Omental fat pad (tissue), 3 donors: ENCODE measurements at regions not wholly inside any gene's neighbourhood (a gene's known extent, or its start where the extent isn't known, plus 50 kb on each side); places are given as distances from the start of the nearest gene placed in this dataset.

Experiments used
- ATAC-seq: fragments of 150-250 bp; one replicate; pipeline ENCODE4 v1.9.1; 2016; ENCODE audit warnings: mild to moderate bottlenecking, moderate library complexity; ENCODE audit not compliant: low FRiP score
- DNase-seq: peaks from one replicate; pipeline ENCODE4 v3.0.0-alpha.2; 2019; ENCODE audit warnings: low spot score
- CTCF ChIP-seq, 3 donors: fragments of 450-650 bp; IDR thresholded peaks; one replicate each; pipeline ENCODE4 v1.5.1; 2016 to 2017; ENCODE audit warnings: antibody characterized with exemption in 3 of 3, mild to moderate bottlenecking in 3 of 3, moderate library complexity in 2 of 3

GRCh38 chr4:162954976-162955375 is 211.7 kb downstream of the NAF1 start:
- ATAC-seq, result no peak
- no peak for DNase-seq
- no peak for TF ChIP-seq CTCF (IDR thresholded peaks at IDR 0.05)

- DNase-seq (no peak), ATAC-seq (no peak)
- no peak for TF ChIP-seq CTCF (IDR thresholded peaks at IDR 0.05)
Measured at GRCh38 chr4:162952232-162952631, 214.5 kb downstream of the NAF1 start.

GRCh38 chr4:162945713-162946112 is 221.0 kb downstream of the NAF1 start:
- ATAC-seq, result no peak
- no peak for DNase-seq
- no peak for TF ChIP-seq CTCF (IDR thresholded peaks at IDR 0.05)

GRCh38 chr4:162943263-162943662 is 223.4 kb downstream of the NAF1 start:
- no peak for ATAC-seq
- DNase-seq, result no peak
- TF ChIP-seq CTCF (IDR thresholded peaks at IDR 0.05), result no peak

- no peak for DNase-seq
- ATAC-seq, result no peak
- TF ChIP-seq CTCF (IDR thresholded peaks at IDR 0.05), result no peak
Measured at GRCh38 chr4:162938738-162939485, 227.8 kb downstream of the NAF1 start.

GRCh38 chr4:162935214-162935613 is 231.5 kb downstream of the NAF1 start:
- TF ChIP-seq CTCF (IDR thresholded peaks at IDR 0.05), result no peak
- no peak for DNase-seq
- ATAC-seq, result no peak

- no peak for TF ChIP-seq CTCF (IDR thresholded peaks at IDR 0.05)
Measured at GRCh38 chr4:162931286-162931685, 235.4 kb downstream of the NAF1 start.

More at GRCh38 chr4:162931286-162931685, 235.4 kb downstream of the NAF1 start:
- DNase-seq (no peak), ATAC-seq (no peak)
